ENCODE measurements at regions not wholly inside any gene's neighbourhood (a gene's known extent, or its start where the extent isn't known, plus 50 kb on each side); places are given as distances from the start of the nearest gene placed in this dataset.

DNA sequence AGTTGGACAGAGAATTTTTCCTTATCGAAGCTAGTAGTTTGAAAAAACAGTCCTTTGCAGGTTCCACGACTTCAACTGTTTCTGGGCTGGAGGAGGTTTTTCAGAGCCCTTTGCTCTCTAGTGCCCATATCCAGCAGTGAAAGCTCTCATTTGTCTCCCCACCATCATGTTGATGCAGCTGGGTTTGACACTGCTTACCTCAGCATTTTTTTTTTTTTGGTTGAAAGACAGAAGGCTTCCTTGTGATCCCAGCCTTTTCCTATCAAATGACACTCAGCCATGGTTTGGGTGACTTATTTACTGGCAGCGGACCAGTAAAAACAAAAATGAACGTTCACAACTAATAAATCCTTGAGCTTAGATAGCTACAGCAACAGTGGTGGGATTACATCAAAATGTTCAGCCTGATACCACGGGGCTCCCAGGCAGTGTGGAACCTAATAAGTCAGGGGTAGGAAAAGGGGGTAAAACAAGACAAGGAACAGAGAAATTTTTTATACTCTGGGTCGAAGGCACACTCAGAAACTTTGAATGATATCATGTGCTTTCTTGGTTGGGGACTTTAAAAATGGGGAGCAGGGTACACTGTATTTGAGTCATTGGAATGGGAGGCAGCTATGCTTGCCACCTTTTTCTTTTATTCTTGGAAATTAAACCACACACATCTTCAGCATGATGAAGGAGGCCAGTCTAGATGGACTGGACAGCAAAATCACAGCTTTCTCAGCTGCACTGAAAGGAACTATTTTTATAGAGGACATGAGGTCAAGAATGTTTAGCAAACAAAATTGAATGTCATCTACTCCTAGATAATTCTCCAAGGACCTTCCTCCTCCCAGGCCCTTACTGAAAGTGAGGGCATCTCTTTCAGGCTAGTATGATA lies 308.9 kb upstream of the MPDZ start:
- Mint-ChIP-seq H3K4me3 (no peak overlapping the region), H3K27me3 (ENCODE audit: low read depth in 2 of 2) (no peaks in the 10 kb centered on the region), H3K4me1 (no peaks in the 10 kb centered on the region), H3K27ac (no peak overlapping the region), H3K9me3 (peaks cover 10 to 22% of the 10 kb centered on the region in 2 donors), H3K36me3 (no peaks in the 10 kb centered on the region)
- WGBS (ENCODE audit: insufficient coverage), result 72% methylated on average over 6 of the region's 6 CpGs
- intact Hi-C loops (cut with micrococcal nuclease), result no loop called here
- TF ChIP-seq, protein P1, sequence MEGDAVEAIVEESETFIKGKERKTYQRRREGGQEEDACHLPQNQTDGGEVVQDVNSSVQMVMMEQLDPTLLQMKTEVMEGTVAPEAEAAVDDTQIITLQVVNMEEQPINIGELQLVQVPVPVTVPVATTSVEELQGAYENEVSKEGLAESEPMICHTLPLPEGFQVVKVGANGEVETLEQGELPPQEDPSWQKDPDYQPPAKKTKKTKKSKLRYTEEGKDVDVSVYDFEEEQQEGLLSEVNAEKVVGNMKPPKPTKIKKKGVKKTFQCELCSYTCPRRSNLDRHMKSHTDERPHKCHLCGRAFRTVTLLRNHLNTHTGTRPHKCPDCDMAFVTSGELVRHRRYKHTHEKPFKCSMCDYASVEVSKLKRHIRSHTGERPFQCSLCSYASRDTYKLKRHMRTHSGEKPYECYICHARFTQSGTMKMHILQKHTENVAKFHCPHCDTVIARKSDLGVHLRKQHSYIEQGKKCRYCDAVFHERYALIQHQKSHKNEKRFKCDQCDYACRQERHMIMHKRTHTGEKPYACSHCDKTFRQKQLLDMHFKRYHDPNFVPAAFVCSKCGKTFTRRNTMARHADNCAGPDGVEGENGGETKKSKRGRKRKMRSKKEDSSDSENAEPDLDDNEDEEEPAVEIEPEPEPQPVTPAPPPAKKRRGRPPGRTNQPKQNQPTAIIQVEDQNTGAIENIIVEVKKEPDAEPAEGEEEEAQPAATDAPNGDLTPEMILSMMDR (IDR thresholded peaks at IDR 0.05), result no peak
- Histone ChIP-seq H3K4me1 (ENCODE audit: control insufficient read depth, insufficient read depth, low read length) (no peaks in the 10 kb centered on the region), H3K4me3 (ENCODE audit: low read length) (no peak overlapping the region), H3K36me3 (ENCODE audit: control insufficient read depth, insufficient read depth, low read length) (no peaks in the 10 kb centered on the region), H3K9me3 (ENCODE audit: control insufficient read depth, insufficient read depth, low read length) (no peaks in the 10 kb centered on the region), H3K27ac (ENCODE audit: low read length) (no peak overlapping the region), H3K27me3 (ENCODE audit: control insufficient read depth, insufficient read depth, low read length) (no peaks in the 10 kb centered on the region)
- no peak for ATAC-seq
- DNase-seq, result no peak

DNA sequence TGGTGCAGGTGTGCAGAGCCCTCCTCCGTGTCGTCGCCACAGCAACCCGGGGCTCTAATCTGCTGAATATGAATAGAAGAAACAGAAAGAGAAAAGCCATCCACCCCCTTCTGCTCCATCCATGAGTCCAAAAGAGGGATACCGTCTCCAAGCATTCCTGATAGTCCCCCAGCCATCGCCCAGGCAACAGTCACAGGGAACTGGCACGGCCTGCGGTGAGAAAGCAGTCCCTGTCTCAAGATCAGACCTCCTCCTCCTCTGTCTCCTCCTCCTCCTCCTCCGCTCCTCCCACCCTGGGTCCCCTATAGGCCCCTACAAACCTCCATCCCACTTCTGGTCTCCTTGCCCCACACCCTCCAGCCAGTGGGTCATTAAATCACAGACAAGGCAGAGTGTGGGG lies 308.1 kb upstream of the MPDZ start:
- Histone ChIP-seq H3K4me1 (ENCODE audit: control insufficient read depth, insufficient read depth, low read length) (no peaks in the 10 kb centered on the region), H3K36me3 (ENCODE audit: control insufficient read depth, insufficient read depth, low read length) (no peaks in the 10 kb centered on the region), H3K9me3 (ENCODE audit: control insufficient read depth, insufficient read depth, low read length) (no peaks in the 10 kb centered on the region), H3K27me3 (ENCODE audit: control insufficient read depth, insufficient read depth, low read length) (no peaks in the 10 kb centered on the region), H3K4me3 (ENCODE audit: low read length) (no peak overlapping the region), H3K27ac (ENCODE audit: low read length) (no peak overlapping the region)
- H3K27ac Mint-ChIP-seq, result no peak overlapping the region
- DNase-seq, result no peak
- no peaks in the 10 kb centered on the region for H3K27me3 Mint-ChIP-seq (ENCODE audit: low read depth in 2 of 2)
- H3K4me3 Mint-ChIP-seq, result no peak overlapping the region
- peaks cover 10 to 22% of the 10 kb centered on the region in 2 donors for H3K9me3 Mint-ChIP-seq
- no peaks in the 10 kb centered on the region for H3K36me3 Mint-ChIP-seq
- TF ChIP-seq, protein P1 (IDR thresholded peaks at IDR 0.05), result no peak
- no peak for ATAC-seq
- WGBS (ENCODE audit: insufficient coverage), result 94% methylated on average over 9 of the region's 9 CpGs
- H3K4me1 Mint-ChIP-seq, result no peaks in the 10 kb centered on the region
- intact Hi-C loops (cut with micrococcal nuclease), result no loop called here

GRCh38 chr9:13586587-13587374 lies 307.3 kb upstream of the MPDZ start:
- TF ChIP-seq, protein P1 (IDR thresholded peaks at IDR 0.05), result no peak
- no peaks in the 10 kb centered on the region for H3K36me3 ChIP-seq (ENCODE audit: control insufficient read depth, insufficient read depth, low read length)
- Mint-ChIP-seq H3K27ac (no peak overlapping the region), H3K4me1 (no peaks in the 10 kb centered on the region), H3K4me3 (no peak overlapping the region), H3K27me3 (ENCODE audit: low read depth in 2 of 2) (no peaks in the 10 kb centered on the region), H3K9me3 (peaks cover 10 to 22% of the 10 kb centered on the region in 2 donors), H3K36me3 (no peaks in the 10 kb centered on the region)
- H3K27ac ChIP-seq (ENCODE audit: low read length), result no peak overlapping the region
- DNase-seq (no peak), ATAC-seq (no peak)
- H3K9me3 ChIP-seq (ENCODE audit: control insufficient read depth, insufficient read depth, low read length), result no peaks in the 10 kb centered on the region
- WGBS (ENCODE audit: insufficient coverage), result 72% methylated on average over 6 of the region's 7 CpGs
- H3K4me1 ChIP-seq (ENCODE audit: control insufficient read depth, insufficient read depth, low read length), result no peaks in the 10 kb centered on the region
- intact Hi-C loops (cut with micrococcal nuclease), result no loop called here
- no peaks in the 10 kb centered on the region for H3K27me3 ChIP-seq (ENCODE audit: control insufficient read depth, insufficient read depth, low read length)
- no peak overlapping the region for H3K4me3 ChIP-seq (ENCODE audit: low read length)

Data from natural killer cell (primary cell).